Left lobe of liver (tissue), 2 donors: ENCODE measurements at regions not wholly inside any gene's neighbourhood (a gene's known extent, or its start where the extent isn't known, plus 50 kb on each side); places are given as distances from the start of the nearest gene placed in this dataset.

Source experiments
- ATAC-seq: fragments of 200-7000 bp; cut with Tn5 transposase; one replicate; pipeline ENCODE4 v1.9.1; 2020; ENCODE audit warnings: mild to moderate bottlenecking, moderate library complexity
- DNase-seq: peaks from one replicate; pipeline ENCODE4 v3.0.0-alpha.2; 2020; ENCODE audit warnings: low spot score
- donor health status: DM: no; HTN: no; CAD: no; lungs with moderate emphysema.
- donor health status: DM: no; HTN: yes; CAD: no.

- no peak for DNase-seq
- ATAC-seq = no peak
Measured at GRCh38 chr5:175288048-175288621, 155.8 kb downstream of the DRD1 start.

- ATAC-seq (no peak), DNase-seq (no peak)
Measured at GRCh38 chr5:175286981-175287380, 157.0 kb downstream of the DRD1 start.

- ATAC-seq (no peak), DNase-seq (no peak)
Measured at GRCh38 chr5:175285261-175285660, 158.7 kb downstream of the DRD1 start.

- ATAC-seq = no peak
Measured at GRCh38 chr5:175284806-175285205, 159.2 kb downstream of the DRD1 start.

GRCh38 chr5:175282611-175283225, 161.3 kb downstream of the DRD1 start:
- no peak for ATAC-seq
- DNase-seq = no peak

More at GRCh38 chr5:175284806-175285205, 159.2 kb downstream of the DRD1 start:
- DNase-seq = no peak

- ATAC-seq (no peak), DNase-seq (no peak)
Measured at GRCh38 chr5:175281714-175282113, 162.3 kb downstream of the DRD1 start.

GRCh38 chr5:175281257-175281656, 162.7 kb downstream of the DRD1 start:
- DNase-seq (no peak), ATAC-seq (no peak)

- no peak for DNase-seq
Measured at GRCh38 chr5:175279506-175279905, 164.5 kb downstream of the DRD1 start.

GRCh38 chr5:175275748-175276147, 168.2 kb downstream of the DRD1 start:
- DNase-seq (no peak), ATAC-seq (no peak)

More at GRCh38 chr5:175279506-175279905, 164.5 kb downstream of the DRD1 start:
- no peak for ATAC-seq

GRCh38 chr5:175275097-175275496, 168.9 kb downstream of the DRD1 start:
- DNase-seq (no peak), ATAC-seq (no peak)

- no peak for ATAC-seq
- DNase-seq = no peak
Measured at GRCh38 chr5:175274171-175274570, 169.8 kb downstream of the DRD1 start.

- DNase-seq = no peak
- ATAC-seq = no peak
Measured at GRCh38 chr5:175264406-175264805, 179.6 kb downstream of the DRD1 start.

- ATAC-seq = no peak
- no peak for DNase-seq
Measured at GRCh38 chr5:175263776-175264175, 180.2 kb downstream of the DRD1 start.

- ATAC-seq (no peak), DNase-seq (no peak)
Measured at GRCh38 chr5:175261526-175261925, 182.5 kb downstream of the DRD1 start.

GRCh38 chr5:175261037-175261436, 182.9 kb downstream of the DRD1 start:
- no peak for ATAC-seq
- no peak for DNase-seq

GRCh38 chr5:175257847-175258194, 186.2 kb downstream of the DRD1 start:
- ATAC-seq (no peak), DNase-seq (no peak)

GRCh38 chr5:175257128-175257846, 186.7 kb downstream of the DRD1 start:
- ATAC-seq = no peak
- no peak for DNase-seq

- DNase-seq = no peak
- ATAC-seq = peak; percentile 50
Measured at GRCh38 chr5:175254155-175254554, 189.8 kb downstream of the DRD1 start.

GRCh38 chr5:175253597-175253996, 190.4 kb downstream of the DRD1 start:
- ATAC-seq = no peak
- DNase-seq = no peak

GRCh38 chr5:175252234-175252805, 191.7 kb downstream of the DRD1 start:
- ATAC-seq = no peak

GRCh38 chr5:175250426-175250825, 193.6 kb downstream of the DRD1 start:
- DNase-seq = no peak

More at GRCh38 chr5:175252234-175252805, 191.7 kb downstream of the DRD1 start:
- no peak for DNase-seq

GRCh38 chr5:175248416-175248905, 195.5 kb downstream of the DRD1 start:
- ATAC-seq = no peak
- no peak for DNase-seq

More at GRCh38 chr5:175250426-175250825, 193.6 kb downstream of the DRD1 start:
- no peak for ATAC-seq
